Retinal pigment epithelial cell (primary cell): ENCODE measurements at regions not wholly inside any gene's neighbourhood (a gene's known extent, or its start where the extent isn't known, plus 50 kb on each side); places are given as distances from the start of the nearest gene placed in this dataset.

Experiments
- DNase-seq: peaks from one replicate; pipeline ENCODE4 v3.0.0-alpha.2; 2010; ENCODE audit warnings: low read depth
- H3K4me3 ChIP-seq: 2 replicates; pipeline ENCODE4 v1.5.1; 2011; ENCODE audit warnings: mild to moderate bottlenecking, low read length, control low read depth, moderate library complexity
- TF ChIP-seq, protein P1 (sequence below): conservative IDR thresholded peaks from 2 replicates; pipeline ENCODE4 v1.5.1; 2011; ENCODE audit warnings: low read depth, low read length, control low read depth, inconsistent platforms

DNA sequence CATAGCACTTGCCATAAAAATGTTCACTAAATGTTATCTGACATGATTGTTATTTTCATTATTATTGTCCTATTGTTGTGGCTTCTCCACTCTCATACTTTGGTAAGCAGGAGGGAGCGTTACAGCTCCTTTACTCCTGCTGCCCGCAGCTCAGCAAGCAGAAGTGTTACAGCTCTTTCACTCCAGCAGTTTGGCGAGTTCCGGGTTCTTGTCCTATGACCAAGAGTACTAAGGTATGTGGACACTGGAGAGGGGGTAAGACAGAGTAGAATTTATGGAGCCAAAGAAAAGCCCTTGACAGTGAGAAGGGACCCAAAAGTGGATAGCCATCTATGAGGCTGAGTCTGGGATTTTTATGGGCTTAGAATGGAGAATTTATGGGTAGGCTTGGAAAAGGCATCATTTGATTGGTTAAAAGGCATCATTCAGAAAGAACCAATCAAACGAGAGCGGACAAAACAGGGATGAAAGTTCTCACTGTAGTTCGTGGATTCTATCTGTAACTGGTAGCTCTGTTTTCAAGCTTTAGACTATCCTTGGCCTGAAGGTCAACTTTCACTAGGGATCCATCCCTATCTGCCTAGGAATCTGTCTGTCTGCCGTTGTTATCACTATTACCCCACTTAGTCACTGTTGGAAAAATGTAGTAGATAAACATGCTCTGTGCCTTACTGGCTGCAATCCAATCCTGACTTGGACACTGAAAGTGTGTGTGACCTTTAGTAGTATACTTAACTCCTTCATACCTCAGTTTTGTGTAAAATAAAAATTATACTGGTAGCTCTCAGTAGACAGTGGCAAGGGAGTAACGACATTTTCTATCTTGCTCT, 545.6 kb upstream of the LCORL start:
- TF ChIP-seq, protein P1, sequence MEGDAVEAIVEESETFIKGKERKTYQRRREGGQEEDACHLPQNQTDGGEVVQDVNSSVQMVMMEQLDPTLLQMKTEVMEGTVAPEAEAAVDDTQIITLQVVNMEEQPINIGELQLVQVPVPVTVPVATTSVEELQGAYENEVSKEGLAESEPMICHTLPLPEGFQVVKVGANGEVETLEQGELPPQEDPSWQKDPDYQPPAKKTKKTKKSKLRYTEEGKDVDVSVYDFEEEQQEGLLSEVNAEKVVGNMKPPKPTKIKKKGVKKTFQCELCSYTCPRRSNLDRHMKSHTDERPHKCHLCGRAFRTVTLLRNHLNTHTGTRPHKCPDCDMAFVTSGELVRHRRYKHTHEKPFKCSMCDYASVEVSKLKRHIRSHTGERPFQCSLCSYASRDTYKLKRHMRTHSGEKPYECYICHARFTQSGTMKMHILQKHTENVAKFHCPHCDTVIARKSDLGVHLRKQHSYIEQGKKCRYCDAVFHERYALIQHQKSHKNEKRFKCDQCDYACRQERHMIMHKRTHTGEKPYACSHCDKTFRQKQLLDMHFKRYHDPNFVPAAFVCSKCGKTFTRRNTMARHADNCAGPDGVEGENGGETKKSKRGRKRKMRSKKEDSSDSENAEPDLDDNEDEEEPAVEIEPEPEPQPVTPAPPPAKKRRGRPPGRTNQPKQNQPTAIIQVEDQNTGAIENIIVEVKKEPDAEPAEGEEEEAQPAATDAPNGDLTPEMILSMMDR, result no peak

DNA sequence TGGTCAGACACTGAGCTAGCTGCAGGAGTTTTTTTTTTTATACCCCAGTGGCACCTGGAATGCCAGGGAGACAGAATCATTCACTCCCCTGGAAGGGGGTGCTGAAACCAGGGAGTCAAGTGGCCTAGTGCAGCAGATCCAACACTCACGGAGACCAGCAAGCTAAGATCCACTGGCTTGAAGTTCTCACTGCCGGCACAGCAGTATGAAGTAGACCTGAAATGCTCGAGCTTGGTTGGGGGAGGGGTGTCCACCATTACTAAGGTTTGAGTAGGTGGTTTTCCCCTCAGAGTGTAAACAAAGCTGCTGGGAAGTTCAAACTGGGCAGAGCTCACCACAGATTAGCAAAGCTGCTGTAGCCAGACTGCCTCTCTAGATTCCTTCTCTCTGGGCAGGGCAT, 537.9 kb upstream of the LCORL start:
- TF ChIP-seq, protein P1, result no peak
- no peak for DNase-seq
- H3K4me3 ChIP-seq, result no peak overlapping the region

More for the DNA sequence above, 545.6 kb upstream of the LCORL start:
- no peak overlapping the region for H3K4me3 ChIP-seq
- DNase-seq, result no peak

DNA sequence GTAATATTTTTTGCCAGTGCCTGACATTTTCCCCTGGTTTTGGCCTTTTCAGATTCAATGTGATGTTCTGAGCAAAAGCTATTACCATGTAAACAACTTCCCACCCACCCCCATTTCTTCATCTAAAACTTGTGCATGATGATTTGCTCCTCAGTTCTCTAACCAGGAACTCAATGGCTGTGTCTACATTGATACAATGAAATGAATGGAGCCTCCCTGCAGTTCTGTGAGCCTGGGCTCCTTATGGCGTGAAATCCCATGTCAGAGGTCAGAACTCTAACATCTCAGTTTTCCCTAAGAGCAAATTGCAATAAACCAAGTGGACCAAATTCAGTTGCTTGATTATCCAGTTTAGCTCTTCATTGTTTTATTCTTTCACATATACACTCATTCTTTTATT, 534.8 kb upstream of the LCORL start:
- no peak overlapping the region for H3K4me3 ChIP-seq
- TF ChIP-seq, protein P1, result no peak
- DNase-seq, result no peak

DNA sequence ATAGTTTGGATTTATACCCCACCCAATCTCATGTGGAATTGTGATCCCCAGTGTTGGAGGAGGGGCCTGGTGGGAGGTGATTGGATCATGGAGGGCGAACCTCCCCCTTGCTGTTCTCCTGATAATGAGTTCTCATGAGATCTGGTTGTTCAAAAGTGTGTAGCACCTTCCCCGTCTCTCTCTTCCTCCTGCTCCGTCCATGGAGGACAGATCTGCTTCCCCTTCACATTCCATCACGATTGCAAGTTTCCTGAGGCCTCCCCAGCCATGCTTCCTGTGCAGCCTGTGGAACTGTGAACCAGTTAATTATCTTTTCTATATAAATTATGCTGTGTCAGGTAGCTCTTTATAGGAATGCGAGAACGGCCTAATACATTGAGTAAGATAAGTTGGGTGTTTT, 518.8 kb upstream of the LCORL start:
- no peak overlapping the region for H3K4me3 ChIP-seq
- TF ChIP-seq, protein P1, result no peak
- no peak for DNase-seq

DNA sequence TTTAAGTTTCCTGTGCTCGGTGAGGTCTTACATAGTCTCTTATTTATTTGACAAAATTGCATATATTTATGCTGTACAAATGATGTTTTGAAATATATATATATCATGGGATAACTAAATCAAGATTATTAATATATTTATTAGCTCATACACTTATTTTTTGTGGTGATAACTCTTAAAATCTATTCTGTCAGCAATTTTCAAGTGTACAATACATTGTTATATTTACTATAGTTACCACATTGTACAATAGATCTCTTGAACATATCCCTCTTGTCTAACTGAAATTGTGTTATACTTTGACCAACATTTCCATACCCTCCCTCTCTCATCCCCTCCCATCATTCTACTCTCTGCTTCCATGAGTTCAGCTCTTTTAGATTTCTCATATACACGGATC, 516.6 kb upstream of the LCORL start:
- TF ChIP-seq, protein P1, result no peak
- H3K4me3 ChIP-seq, result no peak overlapping the region
- no peak for DNase-seq

DNA sequence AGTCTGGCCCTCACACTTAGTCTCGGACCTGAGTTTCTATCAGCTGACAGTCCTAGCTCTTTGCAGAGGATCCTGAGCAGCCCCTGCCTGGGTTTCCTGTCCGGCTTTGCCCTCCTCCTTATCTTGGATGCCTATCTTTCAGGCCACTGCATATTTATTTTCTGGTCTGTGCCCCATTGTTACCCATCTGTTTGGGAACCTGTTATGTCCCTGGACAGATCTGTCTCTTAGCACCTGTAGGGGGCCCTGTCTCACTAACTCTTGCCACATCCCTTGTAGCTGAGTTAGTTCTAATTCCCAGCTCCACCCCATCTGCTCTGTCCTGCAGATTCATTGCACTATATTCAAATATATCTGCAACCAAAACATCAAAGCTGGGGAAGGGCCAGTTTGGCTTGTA, 514.9 kb upstream of the LCORL start:
- no peak overlapping the region for H3K4me3 ChIP-seq
- no peak for DNase-seq
- TF ChIP-seq, protein P1, result no peak

DNA sequence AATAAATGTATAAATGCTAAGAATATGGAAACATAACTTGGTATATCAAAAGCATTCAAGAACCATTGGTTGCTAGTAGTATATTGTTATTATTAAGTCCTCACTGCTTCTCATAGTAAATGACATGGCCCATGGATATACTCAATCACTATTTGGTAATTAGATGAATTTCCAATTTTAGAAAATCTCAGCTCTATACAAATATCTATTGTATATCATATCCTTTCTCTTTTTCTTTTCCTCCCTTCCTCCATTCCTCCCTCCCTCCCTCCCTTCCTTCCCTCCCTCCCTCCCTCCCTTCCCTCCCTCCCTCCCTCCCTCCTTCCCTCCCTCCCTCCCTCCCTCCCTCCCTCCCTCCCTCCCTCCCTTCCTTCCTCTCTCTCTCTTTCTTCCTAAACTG, 514.4 kb upstream of the LCORL start:
- H3K4me3 ChIP-seq, result no peak overlapping the region
- DNase-seq, result no peak
- TF ChIP-seq, protein P1, result no peak
